Heart left ventricle (tissue), 16 donors: ENCODE measurements at regions not wholly inside any gene's neighbourhood (a gene's known extent, or its start where the extent isn't known, plus 50 kb on each side); places are given as distances from the start of the nearest gene placed in this dataset.

Experiments used
- ATAC-seq, 4 donors: fragments of 200-7000 bp; cut with Tn5 transposase; one replicate each; pipeline ENCODE4 v1.9.1; 2020 to 2022; ENCODE audit warnings: moderate library complexity in 4 of 4, mild to moderate bottlenecking in 3 of 4, moderate number of reproducible peaks in 1 of 4
- DNase-seq, 5 donors: peaks; one replicate each; pipeline ENCODE4 v3.0.0-alpha.2; 2020
- H3K27ac ChIP-seq, 12 donors: fragments of 200-600 bp; sonication (generic) in 4 of 12; one replicate each; pipeline versions ENCODE4 v1.5.0 to v1.8.0; 2016 to 2022; ENCODE audit warnings: mild to moderate bottlenecking in 2 of 12
- H3K27me3 ChIP-seq, 9 donors: fragments of 200-600 bp; sonication (generic) in 2 of 9; one replicate each; pipeline versions ENCODE4 v1.5.1 to v1.8.0; 2016 to 2022; ENCODE audit warnings: mild to moderate bottlenecking in 3 of 9
- H3K36me3 ChIP-seq, 9 donors: fragments of 200-600 bp; sonication (generic) in 2 of 9; one replicate each; pipeline versions ENCODE4 v1.5.0 to v1.8.0; 2018 to 2022; ENCODE audit warnings: mild to moderate bottlenecking in 2 of 9
- H3K4me1 ChIP-seq, 12 donors: fragments of 200-600 bp; sonication (generic) in 4 of 12; one replicate each; pipeline versions ENCODE4 v1.5.0 to v1.8.0; 2016 to 2022; ENCODE audit warnings: mild to moderate bottlenecking in 3 of 12
- H3K4me3 ChIP-seq, 12 donors: fragments of 200-600 bp; sonication (generic) in 4 of 12; one replicate each; pipeline versions ENCODE4 v1.5.0 to v1.8.0; 2017 to 2022; ENCODE audit warnings: mild to moderate bottlenecking in 9 of 12, moderate library complexity in 4 of 12
- H3K9me3 ChIP-seq, 12 donors: fragments of 200-600 bp; sonication (generic) in 4 of 12; one replicate each; pipeline versions ENCODE4 v1.5.0 to v1.8.0; 2016 to 2022; ENCODE audit warnings: mild to moderate bottlenecking in 1 of 12
- POLR2A ChIP-seq, 2 donors: fragments of 450-650 bp; IDR thresholded peaks; one replicate each; pipeline ENCODE4 v1.6.1; 2017; ENCODE audit warnings: antibody characterized with exemption in 2 of 2, mild to moderate bottlenecking in 2 of 2, moderate library complexity in 2 of 2
- WGBS, 4 donors: extraction: QIAGEN DNeasy Blood & Tissue Kit in 2 of 4; methylation state at CpG; one replicate each; pipeline versions ENCODE4 v1.1.5 to v1.1.7; 2013 to 2018; 5-methylcytosine and 5-hydroxymethylcytosine counted together
- intact Hi-C, 10 donors: fragments of 100-400 bp; cut with DNase I; formaldehyde crosslinking; loops; one replicate each; pipeline versions ENCODE4 v1.11.1 to v1.14.2; 2022
- TF ChIP-seq, protein P1 (sequence below), 12 donors: fragments of 200-600 bp; sonication (generic) in 4 of 12; IDR thresholded peaks; one replicate each; pipeline versions ENCODE4 v1.5.0 to v1.8.0; 2018 to 2022; ENCODE audit warnings: antibody characterized with exemption in 12 of 12, mild to moderate bottlenecking in 5 of 12
- donor health status: ischemic (EF 13 %, LVEDD 7.1; RV severe dilation, severe dysfunction).
- donor health status: healthy with polysubstance abuse.
- donor health status: DM: no; HTN: yes; CAD: no.
- donor health status: DM: no; HTN: no; CAD: no.
- donor health status: ischemic (EF 25% LVEDD 6.9; RV normal size, moderate dysfunction).
- donor health status: ischemic (EF 25% LVEDD 5.7; RV mildly dilated, moderate dysfunction).
- donor health status: healthy.
- donor health status: DM: yes; HTN: yes; CAD: no.
- donor health status: ischemic (EF 35%, LVEDD 5.7; RV mildly dilated, moderate dysfunction).
- donor health status: nonischemic (EF 11% LVEDD 7.7; RV severe dilation, severe dysfunction).
- donor health status: DM: yes; HTN: yes; CAD: no.
- donor health status: PGD.
- donor health status: ischemic (EF 29% LVEDD 5.4; RV normal size, mild dysfunction).
- donor health status: nonischemic (EF 23%, LVEDD 6.1; RV moderate dilation, normal function).

GRCh38 chr3:167929968-167930367 is 165.8 kb downstream of the GOLIM4 start:
- Histone ChIP-seq H3K4me1 (peaks cover 0 to 10% (median 0%) of the 10 kb centered on the region in 12 donors), H3K27me3 (no peaks in the 10 kb centered on the region), H3K27ac (no peak overlapping the region), H3K36me3 (no peaks in the 10 kb centered on the region), H3K4me3 (no peak overlapping the region), H3K9me3 (no peaks in the 10 kb centered on the region)
- TF ChIP-seq POLR2A (IDR thresholded peaks at IDR 0.05): no peak
- TF ChIP-seq, protein P1, sequence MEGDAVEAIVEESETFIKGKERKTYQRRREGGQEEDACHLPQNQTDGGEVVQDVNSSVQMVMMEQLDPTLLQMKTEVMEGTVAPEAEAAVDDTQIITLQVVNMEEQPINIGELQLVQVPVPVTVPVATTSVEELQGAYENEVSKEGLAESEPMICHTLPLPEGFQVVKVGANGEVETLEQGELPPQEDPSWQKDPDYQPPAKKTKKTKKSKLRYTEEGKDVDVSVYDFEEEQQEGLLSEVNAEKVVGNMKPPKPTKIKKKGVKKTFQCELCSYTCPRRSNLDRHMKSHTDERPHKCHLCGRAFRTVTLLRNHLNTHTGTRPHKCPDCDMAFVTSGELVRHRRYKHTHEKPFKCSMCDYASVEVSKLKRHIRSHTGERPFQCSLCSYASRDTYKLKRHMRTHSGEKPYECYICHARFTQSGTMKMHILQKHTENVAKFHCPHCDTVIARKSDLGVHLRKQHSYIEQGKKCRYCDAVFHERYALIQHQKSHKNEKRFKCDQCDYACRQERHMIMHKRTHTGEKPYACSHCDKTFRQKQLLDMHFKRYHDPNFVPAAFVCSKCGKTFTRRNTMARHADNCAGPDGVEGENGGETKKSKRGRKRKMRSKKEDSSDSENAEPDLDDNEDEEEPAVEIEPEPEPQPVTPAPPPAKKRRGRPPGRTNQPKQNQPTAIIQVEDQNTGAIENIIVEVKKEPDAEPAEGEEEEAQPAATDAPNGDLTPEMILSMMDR (IDR thresholded peaks at IDR 0.05): no peak
- ATAC-seq (peak in 3 of 4 donors; percentile 60 to 75 (median 63)), DNase-seq (peak in 1 of 5 donors; percentile 24)
- WGBS, 4 donors: 60 to 76% (median 63%) methylated on average over 3 of the region's 3 CpGs
- intact Hi-C loops: loop anchor here in 9 of 10 donors (2.0 to 10.0 kb wide), 7 partner anchors 95 to 235 kb away; no protein-coding TSS in a partner anchor

- peaks cover 0 to 10% (median 0%) of the 10 kb centered on the region in 12 donors for H3K4me1 ChIP-seq
- H3K27ac ChIP-seq: no peak overlapping the region
- no peaks in the 10 kb centered on the region for H3K9me3 ChIP-seq
- no peaks in the 10 kb centered on the region for H3K36me3 ChIP-seq
- intact Hi-C loops: loop anchor here (1.0 to 10.0 kb wide), 6 partner anchors 109 to 236 kb away; no protein-coding TSS in a partner anchor
- WGBS, 4 donors: 71 to 84% (median 80%) methylated on average over 4 of the region's 4 CpGs
- H3K4me3 ChIP-seq: no peak overlapping the region
- H3K27me3 ChIP-seq: no peaks in the 10 kb centered on the region
- ATAC-seq (no peak), DNase-seq (no peak)
- TF ChIP-seq, protein P1 (IDR thresholded peaks at IDR 0.05): no peak
- no peak for TF ChIP-seq POLR2A (IDR thresholded peaks at IDR 0.05)
These were observed 167.3 kb downstream of the GOLIM4 start for GRCh38 chr3:167928381-167928780.

DNA sequence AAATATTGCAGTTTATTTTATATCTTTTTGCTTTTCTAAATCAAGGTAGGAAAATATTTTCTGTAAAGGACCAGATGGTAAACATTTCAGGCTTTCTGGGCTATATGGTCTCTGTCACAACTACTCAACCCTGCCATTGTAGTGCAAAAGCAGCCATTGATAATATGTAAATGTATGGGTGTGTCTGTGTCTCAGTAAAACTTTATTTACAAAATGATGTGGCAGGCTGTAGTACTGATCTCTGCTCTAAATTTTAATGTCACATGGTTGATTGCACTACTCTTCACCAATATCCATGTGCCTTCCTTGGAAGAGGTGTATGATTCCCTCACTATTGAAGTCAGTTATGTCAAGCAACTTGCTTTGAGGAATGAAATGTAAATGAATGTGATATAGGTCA is 175.0 kb downstream of the GOLIM4 start:
- Histone ChIP-seq H3K4me1 (no peaks in the 10 kb centered on the region), H3K9me3 (no peaks in the 10 kb centered on the region), H3K36me3 (peaks cover 0 to 23% (median 0%) of the 10 kb centered on the region in 9 donors), H3K27me3 (no peaks in the 10 kb centered on the region), H3K27ac (no peak overlapping the region), H3K4me3 (no peak overlapping the region)
- no peak for DNase-seq
- ATAC-seq: no peak
- intact Hi-C loops: loop anchor here in 5 of 10 donors (10.0 kb wide), 2 partner anchors 124 to 244 kb away; no protein-coding TSS in a partner anchor
- TF ChIP-seq, protein P1 (IDR thresholded peaks at IDR 0.05): no peak
- TF ChIP-seq POLR2A (IDR thresholded peaks at IDR 0.05): no peak

DNA sequence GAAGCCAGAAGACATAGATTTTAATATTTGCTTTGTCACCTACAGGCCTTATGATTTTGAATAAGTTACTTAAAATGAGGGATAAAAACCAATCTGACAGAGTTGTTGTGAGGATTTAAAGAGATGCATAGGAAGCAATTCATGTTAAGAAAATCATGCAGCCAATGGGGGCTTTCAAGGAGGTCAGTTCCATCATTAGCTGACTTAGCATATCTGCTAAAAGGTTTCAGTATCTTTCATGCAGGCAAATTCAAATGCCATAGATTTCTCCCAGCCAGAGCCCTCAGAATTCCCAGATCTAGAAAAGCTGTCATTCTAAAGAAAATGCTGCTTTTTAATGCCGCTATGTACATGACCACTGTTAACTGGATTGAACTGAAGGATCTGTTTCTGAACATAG is 176.1 kb downstream of the GOLIM4 start:
- ATAC-seq (no peak), DNase-seq (no peak)
- 91 to 100% (median 96%) methylated on average over 1 of the region's 1 CpG for WGBS, 4 donors
- H3K36me3 ChIP-seq: peaks cover 0 to 33% (median 0%) of the 10 kb centered on the region in 9 donors
- no peak overlapping the region for H3K27ac ChIP-seq
- H3K4me3 ChIP-seq: no peak overlapping the region
- no peaks in the 10 kb centered on the region for H3K4me1 ChIP-seq
- no peaks in the 10 kb centered on the region for H3K27me3 ChIP-seq
- no peaks in the 10 kb centered on the region for H3K9me3 ChIP-seq
- TF ChIP-seq, protein P1 (IDR thresholded peaks at IDR 0.05): no peak
- TF ChIP-seq POLR2A (IDR thresholded peaks at IDR 0.05): no peak
- intact Hi-C loops: loop anchor here in 1 of 10 donors (10.0 kb wide), 1 partner anchor 245 kb away; no protein-coding TSS in a partner anchor
